Progenitor cell of endocrine pancreas (in vitro differentiated cells): ENCODE measurements at regions not wholly inside any gene's neighbourhood (a gene's known extent, or its start where the extent isn't known, plus 50 kb on each side); places are given as distances from the start of the nearest gene placed in this dataset.
"Not testable (repeated sequence)": the region's sequence is repeated elsewhere in the genome, so short reads cannot be mapped to it uniquely, and the experiment has no call there.

Source experiments
- DNase-seq: peaks from one replicate; pipeline ENCODE4 v3.0.0; 2021; ENCODE audit warnings: low spot score; ENCODE audit not compliant: unreplicated experiment
- H3K27ac Mint-ChIP-seq: 2 replicates; pipeline ENCODE4 v1.8.0; 2021; ENCODE audit warnings: mild to moderate bottlenecking, moderate library complexity, mixed read lengths
- H3K27me3 Mint-ChIP-seq: 2 replicates; pipeline ENCODE4 v1.8.0; 2021; ENCODE audit warnings: mixed read lengths
- H3K36me3 Mint-ChIP-seq: 2 replicates; pipeline ENCODE4 v1.8.0; 2022; ENCODE audit warnings: mixed read lengths; ENCODE audit not compliant: insufficient read depth
- H3K4me1 Mint-ChIP-seq: 2 replicates; pipeline ENCODE4 v1.8.0; 2021; ENCODE audit warnings: low read depth, mixed read lengths
- H3K4me3 Mint-ChIP-seq: 2 replicates; pipeline ENCODE4 v1.8.0; 2021; ENCODE audit warnings: low read depth, mild to moderate bottlenecking, moderate library complexity, mixed read lengths
- H3K9me3 Mint-ChIP-seq: 2 replicates; pipeline ENCODE4 v1.8.0; 2021; ENCODE audit warnings: low read depth, mixed read lengths
- TF ChIP-seq, protein P1 (sequence below): fragments of 200-600 bp; sonication (generic); IDR thresholded peaks from one replicate; pipeline ENCODE4 v1.5.0; 2021; ENCODE audit warnings: antibody characterized with exemption, mild to moderate bottlenecking; ENCODE audit not compliant: unreplicated experiment

DNA sequence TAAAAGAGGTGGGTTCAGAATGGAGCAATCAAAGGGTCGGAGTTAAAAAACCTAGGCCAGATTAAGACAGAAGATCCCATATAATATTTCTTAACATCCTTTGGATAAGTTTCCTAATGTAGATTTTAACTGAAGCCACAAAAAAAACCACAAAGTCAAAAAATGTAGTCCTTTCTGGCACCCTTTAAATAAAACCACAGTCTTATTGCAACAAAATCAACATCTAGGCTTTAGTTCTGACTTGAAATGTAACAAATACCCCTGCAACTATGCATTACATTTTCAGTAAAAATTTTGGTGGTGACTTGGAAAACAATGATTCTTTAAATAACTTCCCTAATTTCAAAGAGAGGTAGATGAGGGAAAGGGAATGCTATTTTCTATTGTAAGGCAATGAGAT, 109.2 kb downstream of the PSAT1 start:
- DNase-seq, result no peak
- no peak overlapping the region for H3K27ac Mint-ChIP-seq
- peaks cover 7% of the 10 kb centered on the region for H3K4me1 Mint-ChIP-seq
- H3K4me3 Mint-ChIP-seq, result no peak overlapping the region
- TF ChIP-seq, protein P1, sequence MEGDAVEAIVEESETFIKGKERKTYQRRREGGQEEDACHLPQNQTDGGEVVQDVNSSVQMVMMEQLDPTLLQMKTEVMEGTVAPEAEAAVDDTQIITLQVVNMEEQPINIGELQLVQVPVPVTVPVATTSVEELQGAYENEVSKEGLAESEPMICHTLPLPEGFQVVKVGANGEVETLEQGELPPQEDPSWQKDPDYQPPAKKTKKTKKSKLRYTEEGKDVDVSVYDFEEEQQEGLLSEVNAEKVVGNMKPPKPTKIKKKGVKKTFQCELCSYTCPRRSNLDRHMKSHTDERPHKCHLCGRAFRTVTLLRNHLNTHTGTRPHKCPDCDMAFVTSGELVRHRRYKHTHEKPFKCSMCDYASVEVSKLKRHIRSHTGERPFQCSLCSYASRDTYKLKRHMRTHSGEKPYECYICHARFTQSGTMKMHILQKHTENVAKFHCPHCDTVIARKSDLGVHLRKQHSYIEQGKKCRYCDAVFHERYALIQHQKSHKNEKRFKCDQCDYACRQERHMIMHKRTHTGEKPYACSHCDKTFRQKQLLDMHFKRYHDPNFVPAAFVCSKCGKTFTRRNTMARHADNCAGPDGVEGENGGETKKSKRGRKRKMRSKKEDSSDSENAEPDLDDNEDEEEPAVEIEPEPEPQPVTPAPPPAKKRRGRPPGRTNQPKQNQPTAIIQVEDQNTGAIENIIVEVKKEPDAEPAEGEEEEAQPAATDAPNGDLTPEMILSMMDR, result no peak
- H3K9me3 Mint-ChIP-seq, result peaks cover 3% of the 10 kb centered on the region
- H3K27me3 Mint-ChIP-seq, result no peaks in the 10 kb centered on the region
- peaks cover 1% of the 10 kb centered on the region for H3K36me3 Mint-ChIP-seq

DNA sequence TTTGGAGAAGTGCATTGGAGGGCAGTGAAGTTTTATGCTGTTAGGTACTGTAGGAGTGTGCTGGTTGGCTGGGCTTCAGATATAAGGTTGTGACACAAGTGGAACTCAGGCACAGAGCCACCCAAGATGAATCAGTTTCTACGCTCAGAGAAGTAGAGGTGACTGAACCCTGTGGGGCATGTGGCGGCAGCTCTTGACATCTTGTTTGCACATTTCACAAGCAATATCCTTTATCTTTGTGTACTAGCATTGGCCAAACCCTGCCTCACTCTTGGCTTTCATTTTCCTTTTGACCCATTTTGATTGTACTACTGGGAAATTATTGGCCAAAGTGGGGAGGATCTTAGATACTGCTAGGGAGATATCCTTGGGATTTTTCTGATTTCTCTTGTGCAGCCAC, 110.0 kb downstream of the PSAT1 start:
- peaks cover 3% of the 10 kb centered on the region for H3K9me3 Mint-ChIP-seq
- TF ChIP-seq, protein P1, result no peak
- H3K4me1 Mint-ChIP-seq, result peaks cover 7% of the 10 kb centered on the region

DNA sequence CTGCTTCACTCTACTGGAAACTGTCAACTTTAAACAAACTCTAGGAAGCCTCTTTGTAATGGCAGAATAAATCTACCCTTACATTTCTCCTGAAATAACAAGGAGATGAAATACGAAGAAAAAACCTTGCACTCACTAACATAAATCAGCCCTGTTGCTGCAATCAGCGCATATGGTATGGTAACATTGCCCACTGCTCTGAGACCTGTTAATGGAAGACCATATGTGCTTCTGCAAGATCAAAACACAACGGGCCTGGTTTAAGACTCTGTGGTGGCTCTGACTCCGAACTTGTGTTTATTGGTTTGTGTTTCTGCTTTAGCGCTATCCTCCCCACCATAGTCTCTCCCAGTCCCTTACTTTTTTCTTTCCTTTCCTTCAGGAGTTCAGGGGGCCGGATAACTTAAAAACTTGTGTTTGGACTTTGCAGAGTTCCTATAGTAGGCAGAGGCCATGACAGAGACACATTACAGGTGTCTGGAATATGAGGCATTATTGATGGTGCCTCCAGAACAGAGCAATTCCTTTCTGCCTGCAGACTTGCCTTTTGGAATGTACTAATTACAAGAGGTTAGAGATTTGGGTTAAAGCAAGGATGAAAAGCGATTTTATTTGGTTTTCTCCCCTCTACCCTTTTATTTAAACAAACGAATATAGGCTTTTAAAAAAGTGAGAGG, 110.8 kb downstream of the PSAT1 start:
- H3K27me3 Mint-ChIP-seq, result no peaks in the 10 kb centered on the region
- no peak overlapping the region for H3K4me3 Mint-ChIP-seq
- no peak overlapping the region for H3K27ac Mint-ChIP-seq
- DNase-seq, result no peak
- H3K36me3 Mint-ChIP-seq, result peaks cover 1% of the 10 kb centered on the region
- TF ChIP-seq, protein P1, result no peak
- peaks cover 3% of the 10 kb centered on the region for H3K9me3 Mint-ChIP-seq
- H3K4me1 Mint-ChIP-seq, result peaks cover 7% of the 10 kb centered on the region

More for the DNA sequence above, 110.0 kb downstream of the PSAT1 start:
- H3K36me3 Mint-ChIP-seq, result peaks cover 1% of the 10 kb centered on the region
- H3K27ac Mint-ChIP-seq, result no peak overlapping the region
- H3K27me3 Mint-ChIP-seq, result no peaks in the 10 kb centered on the region
- H3K4me3 Mint-ChIP-seq, result no peak overlapping the region
- DNase-seq, result no peak

DNA sequence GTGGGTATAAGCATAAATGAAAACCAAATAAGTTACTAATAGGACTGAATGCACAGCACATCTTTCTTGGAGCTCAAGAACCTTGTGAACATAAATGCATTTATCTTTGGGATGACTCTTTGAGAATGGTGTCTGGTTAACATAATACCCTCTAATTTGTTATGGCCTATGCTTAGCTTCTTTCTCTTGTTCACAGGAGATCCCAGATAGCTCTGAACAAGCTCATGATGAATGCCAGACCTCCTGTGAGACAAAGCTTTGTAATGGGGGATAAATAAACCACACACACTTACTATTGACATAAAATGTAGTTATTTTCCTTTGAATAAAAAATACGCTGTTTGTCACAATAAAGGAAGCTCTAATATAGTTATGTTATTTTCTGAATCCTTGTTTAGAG, 111.5 kb downstream of the PSAT1 start:
- Mint-ChIP-seq H3K4me3 (no peak overlapping the region), H3K27ac (no peak overlapping the region), H3K9me3 (peaks cover 3% of the 10 kb centered on the region), H3K27me3 (no peaks in the 10 kb centered on the region), H3K36me3 (peaks cover 1% of the 10 kb centered on the region), H3K4me1 (peaks cover 7% of the 10 kb centered on the region)
- no peak for DNase-seq
- TF ChIP-seq, protein P1, result no peak

DNA sequence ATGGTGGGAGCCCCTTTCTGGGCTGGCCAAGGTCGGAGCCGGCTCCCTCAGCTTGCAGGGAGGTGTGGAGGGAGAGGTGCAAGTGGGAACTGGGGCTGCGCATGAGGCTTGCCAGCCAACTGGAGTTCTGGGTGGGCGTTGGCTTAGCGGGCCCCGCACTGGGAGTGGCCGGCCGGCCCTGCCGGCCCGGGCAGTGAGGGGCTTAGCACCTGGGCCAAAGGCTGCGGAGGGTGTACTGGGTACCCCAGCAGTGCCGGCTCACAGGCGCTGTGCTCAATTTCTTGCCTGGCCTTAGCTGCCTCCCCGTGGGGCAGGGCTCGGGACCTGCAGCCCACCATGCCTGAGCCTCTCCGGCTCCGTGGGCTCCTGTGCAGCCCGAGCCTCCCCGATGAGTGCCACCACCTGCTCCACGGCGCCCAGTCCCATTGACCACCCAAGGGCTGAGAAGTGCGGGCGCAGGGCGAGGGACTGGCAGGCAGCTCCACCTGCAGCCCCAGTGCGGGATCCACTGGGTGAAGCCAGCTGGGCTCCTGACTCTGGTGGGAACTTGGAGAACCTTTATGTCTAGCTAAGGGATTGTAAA, 113.1 kb downstream of the PSAT1 start:
- H3K27me3 Mint-ChIP-seq, H3K9me3 Mint-ChIP-seq, H3K4me1 Mint-ChIP-seq, H3K4me3 Mint-ChIP-seq, H3K36me3 Mint-ChIP-seq, DNase-seq, H3K27ac Mint-ChIP-seq: not testable (repeated sequence)

DNA sequence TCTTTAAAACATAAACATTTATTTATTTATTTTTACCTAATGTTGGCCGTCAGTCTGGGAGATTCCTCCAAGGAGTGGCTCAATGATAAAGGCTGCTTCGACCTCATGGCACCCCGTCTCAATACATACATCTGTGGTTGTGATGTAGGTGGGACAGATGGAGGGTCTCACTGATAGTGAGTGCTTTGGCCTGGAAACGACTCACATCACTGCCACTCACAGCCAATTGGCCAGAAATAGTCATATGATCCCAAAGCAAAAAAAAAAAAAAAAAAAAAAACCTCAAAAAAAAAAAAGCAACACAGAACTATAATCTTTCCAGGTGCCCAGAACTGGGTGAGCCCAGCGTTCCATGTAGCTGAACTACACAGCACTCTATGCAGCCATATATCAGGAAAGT, 125.4 kb downstream of the PSAT1 start:
- TF ChIP-seq, protein P1, result no peak
- Mint-ChIP-seq H3K27ac (no peak overlapping the region), H3K27me3 (no peaks in the 10 kb centered on the region), H3K4me3 (no peak overlapping the region), H3K36me3 (no peaks in the 10 kb centered on the region), H3K9me3 (peaks cover under 1% of the 10 kb centered on the region), H3K4me1 (no peaks in the 10 kb centered on the region)
- DNase-seq, result no peak
